ENCODE measurements at regions not wholly inside any gene's neighbourhood (a gene's known extent, or its start where the extent isn't known, plus 50 kb on each side); places are given as distances from the start of the nearest gene placed in this dataset.

- Histone ChIP-seq H3K9me2 (replicated peaks; ENCODE audit: insufficient read depth, low read length) (no peaks in the 10 kb centered on the region), H3K4me3 (ENCODE audit: low read length) (no peak overlapping the region), H3K4me2 (ENCODE audit: low read depth, low read length) (no peak overlapping the region), H3K9me3 (replicated peaks; ENCODE audit: insufficient read depth, low read length) (no peaks in the 10 kb centered on the region), H3K27ac (ENCODE audit: low read length) (no peak overlapping the region), H3F3A (ENCODE audit: insufficient read depth, low read length) (no peaks in the 10 kb centered on the region), H3K9ac (ENCODE audit: low read length) (no peak overlapping the region), H2AFZ (ENCODE audit: low read length) (no peak overlapping the region), H3K27me3 (replicated peaks; ENCODE audit: insufficient read depth, low read length) (no peaks in the 10 kb centered on the region), H3K79me2 (ENCODE audit: low read length) (no peaks in the 10 kb centered on the region), H3K4me1 (ENCODE audit: low read length) (no peaks in the 10 kb centered on the region), H3K36me3 (replicated peaks; ENCODE audit: insufficient read depth, low read length) (no peaks in the 10 kb centered on the region), H4K20me1 (ENCODE audit: insufficient read depth, low read length) (no peaks in the 10 kb centered on the region)
- DNase-seq, result no peak
- no peak for TF ChIP-seq CTCF (IDR thresholded peaks at IDR 0.05; ENCODE audit: low read length)
- TF ChIP-seq EZH2 (optimal IDR thresholded peaks at IDR 0.05; ENCODE audit: low read depth, low read length), result no peak
- TF ChIP-seq EZH2phosphoT487 (IDR thresholded peaks at IDR 0.05; ENCODE audit: low read length), result no peak
Observed at GRCh38 chr5:135269199-135269598, 129.8 kb downstream of the MACROH2A1 start.

- Histone ChIP-seq H3K36me3 (replicated peaks; ENCODE audit: insufficient read depth, low read length) (no peaks in the 10 kb centered on the region), H4K20me1 (ENCODE audit: insufficient read depth, low read length) (no peaks in the 10 kb centered on the region), H3K9me2 (replicated peaks; ENCODE audit: insufficient read depth, low read length) (no peaks in the 10 kb centered on the region), H3K79me2 (ENCODE audit: low read length) (no peaks in the 10 kb centered on the region), H3K4me1 (ENCODE audit: low read length) (no peaks in the 10 kb centered on the region), H3K4me2 (ENCODE audit: low read depth, low read length) (no peak overlapping the region), H2AFZ (ENCODE audit: low read length) (no peak overlapping the region), H3K27ac (ENCODE audit: low read length) (no peak overlapping the region), H3K27me3 (replicated peaks; ENCODE audit: insufficient read depth, low read length) (no peaks in the 10 kb centered on the region), H3K9me3 (replicated peaks; ENCODE audit: insufficient read depth, low read length) (no peaks in the 10 kb centered on the region), H3K4me3 (ENCODE audit: low read length) (no peak overlapping the region), H3F3A (ENCODE audit: insufficient read depth, low read length) (no peaks in the 10 kb centered on the region), H3K9ac (ENCODE audit: low read length) (no peak overlapping the region)
- no peak for DNase-seq
- no peak for TF ChIP-seq EZH2 (optimal IDR thresholded peaks at IDR 0.05; ENCODE audit: low read depth, low read length)
- no peak for TF ChIP-seq EZH2phosphoT487 (IDR thresholded peaks at IDR 0.05; ENCODE audit: low read length)
- no peak for TF ChIP-seq CTCF (IDR thresholded peaks at IDR 0.05; ENCODE audit: low read length)
Observed at GRCh38 chr5:135266975-135267374, 132.1 kb downstream of the MACROH2A1 start.

GRCh38 chr5:135266303-135266635 is 132.8 kb downstream of the MACROH2A1 start:
- Histone ChIP-seq H3F3A (ENCODE audit: insufficient read depth, low read length) (no peaks in the 10 kb centered on the region), H3K79me2 (ENCODE audit: low read length) (no peaks in the 10 kb centered on the region), H3K9me2 (replicated peaks; ENCODE audit: insufficient read depth, low read length) (no peaks in the 10 kb centered on the region), H3K27ac (ENCODE audit: low read length) (no peak overlapping the region), H2AFZ (ENCODE audit: low read length) (no peak overlapping the region), H3K9me3 (replicated peaks; ENCODE audit: insufficient read depth, low read length) (no peaks in the 10 kb centered on the region), H3K4me3 (ENCODE audit: low read length) (no peak overlapping the region), H3K4me2 (ENCODE audit: low read depth, low read length) (no peak overlapping the region), H3K9ac (ENCODE audit: low read length) (no peak overlapping the region), H3K36me3 (replicated peaks; ENCODE audit: insufficient read depth, low read length) (no peaks in the 10 kb centered on the region), H4K20me1 (ENCODE audit: insufficient read depth, low read length) (no peaks in the 10 kb centered on the region), H3K27me3 (replicated peaks; ENCODE audit: insufficient read depth, low read length) (no peaks in the 10 kb centered on the region), H3K4me1 (ENCODE audit: low read length) (no peaks in the 10 kb centered on the region)
- TF ChIP-seq EZH2phosphoT487 (IDR thresholded peaks at IDR 0.05; ENCODE audit: low read length) (no peak), EZH2 (optimal IDR thresholded peaks at IDR 0.05; ENCODE audit: low read depth, low read length) (no peak), CTCF (IDR thresholded peaks at IDR 0.05; ENCODE audit: low read length) (no peak)
- DNase-seq, result no peak
